HL-60 (cell line): ENCODE measurements at regions not wholly inside any gene's neighbourhood (a gene's known extent, or its start where the extent isn't known, plus 50 kb on each side); places are given as distances from the start of the nearest gene placed in this dataset.

ENCODE experiments used
- POLR2AphosphoS5 ChIP-seq: IDR thresholded peaks from 2 replicates; pipeline ENCODE4 v1.6.1; 2012; ENCODE audit warnings: low read depth
- TF ChIP-seq, protein P1 (sequence below): IDR thresholded peaks from one replicate; pipeline ENCODE4 v1.5.1; 2011; ENCODE audit warnings: low read length, control low read depth, inconsistent platforms; ENCODE audit not compliant: insufficient read depth
- TF ChIP-seq, protein P2 (sequence below): IDR thresholded peaks from 2 replicates; pipeline ENCODE4 v1.6.1; 2012; ENCODE audit warnings: low read depth; ENCODE audit not compliant: insufficient replicate concordance

DNA sequence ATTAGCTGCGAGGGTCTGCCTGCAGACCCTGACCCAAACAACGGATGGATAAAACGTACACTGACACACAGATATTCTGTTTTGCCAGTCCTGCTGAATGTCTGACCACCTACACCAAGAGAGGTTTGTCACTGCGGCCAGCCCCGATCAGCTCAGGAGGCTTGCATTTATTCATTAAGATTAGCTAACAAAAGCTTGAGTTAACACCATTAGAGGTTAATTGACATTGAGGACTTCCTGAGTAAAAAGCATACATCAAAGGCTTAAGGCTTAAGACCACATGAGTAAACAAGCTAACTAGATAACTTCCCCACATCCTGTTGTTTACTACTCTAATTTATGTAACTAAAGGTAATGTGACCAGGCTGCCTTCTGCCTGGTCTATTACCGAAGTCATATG lies 198.1 kb upstream of the TRPC7 start:
- TF ChIP-seq, protein P1, sequence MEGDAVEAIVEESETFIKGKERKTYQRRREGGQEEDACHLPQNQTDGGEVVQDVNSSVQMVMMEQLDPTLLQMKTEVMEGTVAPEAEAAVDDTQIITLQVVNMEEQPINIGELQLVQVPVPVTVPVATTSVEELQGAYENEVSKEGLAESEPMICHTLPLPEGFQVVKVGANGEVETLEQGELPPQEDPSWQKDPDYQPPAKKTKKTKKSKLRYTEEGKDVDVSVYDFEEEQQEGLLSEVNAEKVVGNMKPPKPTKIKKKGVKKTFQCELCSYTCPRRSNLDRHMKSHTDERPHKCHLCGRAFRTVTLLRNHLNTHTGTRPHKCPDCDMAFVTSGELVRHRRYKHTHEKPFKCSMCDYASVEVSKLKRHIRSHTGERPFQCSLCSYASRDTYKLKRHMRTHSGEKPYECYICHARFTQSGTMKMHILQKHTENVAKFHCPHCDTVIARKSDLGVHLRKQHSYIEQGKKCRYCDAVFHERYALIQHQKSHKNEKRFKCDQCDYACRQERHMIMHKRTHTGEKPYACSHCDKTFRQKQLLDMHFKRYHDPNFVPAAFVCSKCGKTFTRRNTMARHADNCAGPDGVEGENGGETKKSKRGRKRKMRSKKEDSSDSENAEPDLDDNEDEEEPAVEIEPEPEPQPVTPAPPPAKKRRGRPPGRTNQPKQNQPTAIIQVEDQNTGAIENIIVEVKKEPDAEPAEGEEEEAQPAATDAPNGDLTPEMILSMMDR = no peak
- TF ChIP-seq, protein P2, sequence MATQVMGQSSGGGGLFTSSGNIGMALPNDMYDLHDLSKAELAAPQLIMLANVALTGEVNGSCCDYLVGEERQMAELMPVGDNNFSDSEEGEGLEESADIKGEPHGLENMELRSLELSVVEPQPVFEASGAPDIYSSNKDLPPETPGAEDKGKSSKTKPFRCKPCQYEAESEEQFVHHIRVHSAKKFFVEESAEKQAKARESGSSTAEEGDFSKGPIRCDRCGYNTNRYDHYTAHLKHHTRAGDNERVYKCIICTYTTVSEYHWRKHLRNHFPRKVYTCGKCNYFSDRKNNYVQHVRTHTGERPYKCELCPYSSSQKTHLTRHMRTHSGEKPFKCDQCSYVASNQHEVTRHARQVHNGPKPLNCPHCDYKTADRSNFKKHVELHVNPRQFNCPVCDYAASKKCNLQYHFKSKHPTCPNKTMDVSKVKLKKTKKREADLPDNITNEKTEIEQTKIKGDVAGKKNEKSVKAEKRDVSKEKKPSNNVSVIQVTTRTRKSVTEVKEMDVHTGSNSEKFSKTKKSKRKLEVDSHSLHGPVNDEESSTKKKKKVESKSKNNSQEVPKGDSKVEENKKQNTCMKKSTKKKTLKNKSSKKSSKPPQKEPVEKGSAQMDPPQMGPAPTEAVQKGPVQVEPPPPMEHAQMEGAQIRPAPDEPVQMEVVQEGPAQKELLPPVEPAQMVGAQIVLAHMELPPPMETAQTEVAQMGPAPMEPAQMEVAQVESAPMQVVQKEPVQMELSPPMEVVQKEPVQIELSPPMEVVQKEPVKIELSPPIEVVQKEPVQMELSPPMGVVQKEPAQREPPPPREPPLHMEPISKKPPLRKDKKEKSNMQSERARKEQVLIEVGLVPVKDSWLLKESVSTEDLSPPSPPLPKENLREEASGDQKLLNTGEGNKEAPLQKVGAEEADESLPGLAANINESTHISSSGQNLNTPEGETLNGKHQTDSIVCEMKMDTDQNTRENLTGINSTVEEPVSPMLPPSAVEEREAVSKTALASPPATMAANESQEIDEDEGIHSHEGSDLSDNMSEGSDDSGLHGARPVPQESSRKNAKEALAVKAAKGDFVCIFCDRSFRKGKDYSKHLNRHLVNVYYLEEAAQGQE = no peak
- no peak for TF ChIP-seq POLR2AphosphoS5
